ENCODE measurements at regions not wholly inside any gene's neighbourhood (a gene's known extent, or its start where the extent isn't known, plus 50 kb on each side); places are given as distances from the start of the nearest gene placed in this dataset.

GRCh38 chr7:157076466-157076865 is 62.3 kb upstream of the UBE3C start:
- TF ChIP-seq, protein P1, sequence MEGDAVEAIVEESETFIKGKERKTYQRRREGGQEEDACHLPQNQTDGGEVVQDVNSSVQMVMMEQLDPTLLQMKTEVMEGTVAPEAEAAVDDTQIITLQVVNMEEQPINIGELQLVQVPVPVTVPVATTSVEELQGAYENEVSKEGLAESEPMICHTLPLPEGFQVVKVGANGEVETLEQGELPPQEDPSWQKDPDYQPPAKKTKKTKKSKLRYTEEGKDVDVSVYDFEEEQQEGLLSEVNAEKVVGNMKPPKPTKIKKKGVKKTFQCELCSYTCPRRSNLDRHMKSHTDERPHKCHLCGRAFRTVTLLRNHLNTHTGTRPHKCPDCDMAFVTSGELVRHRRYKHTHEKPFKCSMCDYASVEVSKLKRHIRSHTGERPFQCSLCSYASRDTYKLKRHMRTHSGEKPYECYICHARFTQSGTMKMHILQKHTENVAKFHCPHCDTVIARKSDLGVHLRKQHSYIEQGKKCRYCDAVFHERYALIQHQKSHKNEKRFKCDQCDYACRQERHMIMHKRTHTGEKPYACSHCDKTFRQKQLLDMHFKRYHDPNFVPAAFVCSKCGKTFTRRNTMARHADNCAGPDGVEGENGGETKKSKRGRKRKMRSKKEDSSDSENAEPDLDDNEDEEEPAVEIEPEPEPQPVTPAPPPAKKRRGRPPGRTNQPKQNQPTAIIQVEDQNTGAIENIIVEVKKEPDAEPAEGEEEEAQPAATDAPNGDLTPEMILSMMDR (IDR thresholded peaks at IDR 0.05) = no peak
- TF ChIP-seq EZH2 (IDR thresholded peaks at IDR 0.05) = no peak
- no peak for TF ChIP-seq EZH2phosphoT487 (IDR thresholded peaks at IDR 0.05)

Data from neural progenitor cell (in vitro differentiated cells).